T-helper 1 cell (primary cell): ENCODE measurements at regions not wholly inside any gene's neighbourhood (a gene's known extent, or its start where the extent isn't known, plus 50 kb on each side); places are given as distances from the start of the nearest gene placed in this dataset.

ENCODE experiments used
- DNase-seq, 5 donors: peaks; one replicate each; pipeline ENCODE4 v3.0.0-alpha.2; 2012 to 2020

DNA sequence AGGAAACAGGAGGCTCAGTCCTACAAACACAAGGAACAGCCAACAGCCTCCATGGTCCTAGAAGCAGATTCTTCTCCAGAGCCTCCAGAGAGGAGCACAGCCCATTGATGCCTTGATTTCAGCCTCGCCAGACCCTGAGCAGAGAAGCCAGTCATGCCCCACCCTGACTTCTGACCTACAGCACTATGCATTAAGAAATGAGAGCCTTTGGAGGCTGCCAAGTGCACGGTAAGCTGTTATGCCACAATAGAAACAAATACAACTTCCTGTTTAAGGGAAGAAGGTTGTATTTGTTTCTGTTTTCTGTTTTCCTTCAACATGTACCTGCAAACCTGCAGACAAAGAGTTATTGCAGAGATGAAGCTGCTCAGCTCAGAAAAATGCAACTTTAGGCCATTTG lies 181.3 kb upstream of the AGAP1 start:
- no peak for DNase-seq

DNA sequence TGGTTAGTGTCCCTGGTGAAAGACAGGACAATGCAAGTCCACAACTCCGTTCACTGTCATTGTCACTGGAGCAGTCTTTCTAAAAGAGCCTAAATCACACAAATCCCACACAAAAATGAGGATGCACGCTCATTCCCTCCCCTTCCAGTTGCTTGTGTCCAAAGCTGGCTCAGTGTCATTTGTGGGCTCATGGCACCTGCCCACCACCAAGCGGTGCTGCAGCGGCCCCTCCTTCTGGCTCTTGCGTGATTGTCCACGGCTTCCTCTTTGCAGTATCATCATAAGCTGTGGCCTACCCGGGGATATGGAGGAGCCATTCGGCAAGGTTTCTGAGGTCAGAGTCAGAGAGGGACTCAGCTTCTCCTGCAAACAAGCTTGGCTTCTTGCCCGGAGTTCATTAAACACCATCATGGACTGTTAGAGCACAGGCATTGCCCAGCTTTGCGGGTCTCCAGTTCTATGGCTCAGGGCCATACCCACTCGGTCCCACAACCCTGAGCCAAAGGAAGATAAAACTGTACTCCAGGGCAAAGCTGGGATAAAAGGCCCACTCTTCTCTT lies 179.4 kb upstream of the AGAP1 start:
- no peak for DNase-seq

DNA sequence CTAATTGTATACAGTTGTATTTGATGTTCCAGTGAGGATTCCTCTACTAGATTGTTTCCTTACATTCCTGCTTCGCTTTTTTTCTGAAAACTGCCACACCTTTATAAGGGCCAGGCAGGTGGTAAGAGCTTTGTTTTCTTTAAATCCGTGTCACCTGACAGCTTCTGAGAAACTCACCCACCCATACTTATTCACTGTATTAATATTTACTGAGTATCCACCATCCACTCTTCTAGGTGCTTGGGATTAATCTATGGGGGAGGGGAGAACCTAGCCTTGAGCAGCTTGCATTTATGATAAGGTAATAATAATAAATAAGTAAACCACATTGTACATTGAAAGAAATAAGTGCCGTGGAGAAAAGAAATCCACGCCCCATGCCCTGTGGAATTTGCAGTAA lies 174.7 kb upstream of the AGAP1 start:
- no peak for DNase-seq

DNA sequence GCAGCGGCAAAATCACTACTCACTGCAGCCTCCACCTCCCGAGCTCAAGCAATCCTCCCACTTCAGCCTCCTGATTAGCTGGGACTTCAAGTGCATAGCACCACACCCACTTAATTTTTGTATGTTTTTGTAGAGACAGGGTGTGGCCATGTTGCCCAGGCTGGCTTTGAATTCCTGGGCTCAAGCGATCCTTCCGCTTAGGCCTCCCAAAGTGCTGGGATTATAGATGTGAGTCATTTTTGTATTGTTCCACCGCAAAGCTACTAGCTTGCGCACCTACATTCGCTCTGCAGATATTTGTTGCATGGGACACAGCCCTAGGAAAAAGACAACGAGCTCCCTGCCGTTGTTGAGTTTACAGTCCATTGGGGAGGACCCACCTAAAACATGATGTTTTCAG lies 173.5 kb upstream of the AGAP1 start:
- DNase-seq: no peak

DNA sequence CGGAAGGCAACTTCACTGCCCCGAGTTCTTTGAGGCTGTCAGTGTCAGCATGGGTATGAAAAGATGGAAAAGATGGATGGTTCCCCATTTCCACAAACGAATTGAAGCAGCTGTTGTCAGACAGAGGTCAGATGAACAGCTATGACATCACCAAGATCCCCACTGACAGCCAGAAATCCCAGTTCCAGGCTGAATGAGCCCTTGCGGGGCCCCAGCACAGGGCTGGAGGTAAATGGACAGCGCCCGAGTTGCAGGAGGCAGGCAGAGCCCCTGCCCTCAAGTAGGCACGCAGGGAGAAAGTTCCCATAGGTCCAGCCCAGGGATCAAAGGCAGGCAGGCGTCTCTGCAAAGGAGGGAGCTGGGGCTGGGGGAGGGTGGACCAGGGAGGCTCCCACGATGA lies 169.5 kb upstream of the AGAP1 start:
- no peak for DNase-seq

DNA sequence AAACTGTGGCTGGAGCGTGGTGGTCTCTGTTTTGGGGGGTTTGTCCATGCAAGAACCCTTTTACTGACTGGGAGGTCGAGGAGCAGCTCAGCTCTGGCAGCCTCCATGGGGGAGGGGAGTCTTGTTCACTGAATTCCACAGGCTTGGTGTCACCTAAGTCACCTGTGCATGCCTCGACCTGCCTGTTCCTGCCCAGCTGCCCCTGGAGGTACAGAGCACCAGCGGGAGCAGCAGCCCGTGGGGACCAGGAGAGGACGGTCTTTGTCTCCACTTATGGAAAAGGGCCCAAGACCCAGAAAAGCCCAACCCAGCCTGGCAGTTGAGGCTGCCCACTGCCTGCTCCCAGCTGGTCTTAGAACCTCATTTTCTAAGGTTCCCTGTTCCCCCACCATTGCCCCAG lies 168.7 kb upstream of the AGAP1 start:
- DNase-seq: no peak

DNA sequence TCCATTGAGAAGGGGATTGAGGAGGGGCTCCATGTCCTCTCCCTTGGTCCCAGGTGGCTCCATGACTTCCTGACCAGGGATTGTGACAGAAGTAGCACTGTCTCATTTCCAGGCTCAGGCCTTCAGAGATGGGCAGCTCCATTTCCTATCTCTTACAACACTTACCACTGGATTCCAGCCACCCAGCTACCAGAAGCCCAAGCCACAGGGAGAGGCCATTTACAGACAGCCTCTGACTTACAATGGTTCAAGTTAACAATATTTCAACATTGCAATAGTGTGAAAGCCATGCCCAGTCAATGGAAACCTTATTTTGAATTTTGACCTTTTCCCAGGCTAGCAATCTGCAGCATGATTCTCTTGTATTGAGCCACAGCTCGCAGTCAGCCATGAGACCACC lies 164.9 kb upstream of the AGAP1 start:
- no peak for DNase-seq

DNA sequence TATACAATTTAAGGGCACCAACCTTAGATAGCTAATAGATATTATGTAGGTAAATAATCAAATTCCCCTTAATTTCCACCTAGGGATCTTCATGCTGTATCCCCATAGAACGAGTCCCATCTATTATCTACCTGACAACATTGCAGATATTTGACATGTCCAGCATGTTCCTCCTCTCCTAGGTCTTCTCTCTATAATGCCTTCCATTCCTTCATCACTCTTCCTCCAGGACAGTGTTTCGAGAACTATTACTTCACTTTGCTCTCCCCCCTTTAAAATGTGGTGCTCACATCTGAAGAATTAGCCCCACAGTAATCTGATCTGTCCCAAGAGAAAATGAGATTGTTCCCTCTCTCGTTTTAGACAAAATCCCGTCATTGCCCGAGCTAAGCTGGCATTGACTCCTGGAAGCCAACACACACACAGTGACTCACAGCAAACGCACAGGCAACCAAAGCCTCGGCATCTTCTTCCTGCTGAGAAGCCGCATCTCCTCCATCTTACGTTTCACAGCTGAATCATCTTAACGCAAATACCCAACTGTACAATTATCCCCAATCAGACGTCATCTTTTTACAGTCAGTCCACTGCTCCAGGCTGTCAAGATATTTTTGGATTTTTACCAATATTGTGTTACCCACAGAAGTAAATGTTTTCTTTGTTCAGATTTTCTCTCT lies 162.9 kb upstream of the AGAP1 start:
- no peak for DNase-seq

DNA sequence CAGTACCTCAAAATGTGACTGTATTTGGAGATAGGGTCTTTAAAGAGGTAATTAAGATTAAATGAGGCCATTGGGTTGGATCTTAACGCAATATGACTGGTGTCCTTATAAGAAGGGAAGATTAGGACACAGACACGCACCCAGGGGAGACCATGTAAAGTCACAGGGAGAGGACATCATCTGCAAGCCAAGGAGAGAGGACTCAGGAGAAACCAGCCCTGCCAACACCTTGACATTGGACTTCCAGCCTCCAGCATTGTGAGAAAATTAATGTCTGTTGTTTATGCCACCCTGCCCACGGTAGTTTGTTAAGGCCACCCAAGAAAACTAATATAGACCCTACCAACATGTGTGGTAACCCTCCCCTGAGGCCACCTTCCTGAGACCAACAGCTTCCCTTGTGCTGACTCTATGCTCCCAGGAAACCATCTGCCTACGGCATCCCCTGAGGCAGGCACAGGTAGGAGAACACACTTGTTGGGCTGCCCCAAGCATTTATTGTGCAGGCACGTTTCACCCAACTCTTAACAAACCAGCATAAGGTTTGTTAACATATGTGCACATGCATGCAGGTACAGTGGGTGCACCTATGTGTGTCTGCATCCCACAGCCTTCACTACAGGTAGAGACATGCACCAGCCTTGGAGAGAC lies 161.5 kb upstream of the AGAP1 start:
- DNase-seq: no peak

DNA sequence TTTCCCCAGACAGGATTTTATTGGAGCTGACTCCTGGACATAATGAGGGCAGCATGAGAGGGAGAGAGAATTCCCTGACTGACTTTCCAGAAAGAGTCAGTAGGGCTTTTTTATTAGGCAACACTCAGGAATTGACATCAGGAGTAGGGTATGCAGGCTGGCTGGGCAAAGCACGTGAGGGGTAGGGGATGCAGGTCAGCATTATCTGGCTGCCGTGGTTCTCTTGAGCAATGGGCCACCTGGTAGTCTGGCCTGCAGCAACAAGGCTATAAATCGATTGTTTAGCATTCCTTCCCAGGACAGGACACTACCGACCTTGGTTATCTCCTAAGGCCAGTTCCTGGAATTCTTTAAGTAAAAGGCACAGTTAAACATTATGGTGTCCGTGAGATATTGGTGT lies 160.8 kb upstream of the AGAP1 start:
- no peak for DNase-seq

DNA sequence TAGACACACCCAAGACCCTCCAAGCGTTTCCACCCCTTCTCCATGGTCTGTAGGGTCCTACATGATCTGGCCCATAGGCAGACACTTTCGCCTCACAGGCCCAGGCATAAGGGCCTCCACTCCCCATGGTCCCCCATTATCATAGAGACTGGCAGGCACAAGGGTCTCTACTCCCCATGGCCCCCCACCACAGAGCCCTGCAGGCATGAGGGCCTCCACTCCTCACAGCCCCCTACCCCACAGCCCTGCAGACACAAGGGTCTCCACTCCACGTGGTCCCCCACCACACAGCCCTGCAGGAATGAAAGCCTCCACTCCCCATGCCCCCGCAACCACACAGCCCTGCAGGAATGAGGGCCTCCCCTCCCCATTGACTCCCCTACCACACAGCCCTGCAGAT lies 159.7 kb upstream of the AGAP1 start:
- DNase-seq: no peak

DNA sequence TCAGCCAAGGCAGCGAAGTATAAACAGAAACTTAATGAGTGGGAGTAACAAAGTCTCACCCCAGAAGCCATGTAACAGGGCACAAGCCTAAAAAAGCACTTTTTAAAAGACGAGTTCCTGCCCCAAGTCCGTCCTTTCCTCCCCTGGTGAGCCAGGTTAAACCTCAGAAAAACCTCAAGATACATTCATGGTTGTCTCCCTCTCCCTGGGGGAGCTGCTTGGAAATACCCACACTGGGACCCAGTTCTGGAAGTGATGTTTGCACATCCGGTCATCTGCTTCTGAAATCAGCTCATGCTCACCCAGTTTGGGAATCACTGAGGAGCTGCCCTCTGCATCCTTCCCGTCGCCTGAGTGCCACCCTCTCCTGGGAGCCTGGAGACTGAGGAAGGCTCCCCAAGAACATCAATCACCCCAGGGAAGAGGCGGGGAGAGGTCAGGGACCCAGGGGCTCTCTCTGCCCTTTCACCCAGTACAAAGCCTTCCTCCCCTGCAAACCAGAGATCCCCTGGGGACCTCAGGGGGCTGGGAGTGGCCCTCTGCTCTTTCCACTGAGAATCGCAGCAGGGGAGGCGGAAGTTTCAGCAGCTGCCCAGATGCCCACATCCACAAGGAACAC lies 150.6 kb upstream of the AGAP1 start:
- no peak for DNase-seq

DNA sequence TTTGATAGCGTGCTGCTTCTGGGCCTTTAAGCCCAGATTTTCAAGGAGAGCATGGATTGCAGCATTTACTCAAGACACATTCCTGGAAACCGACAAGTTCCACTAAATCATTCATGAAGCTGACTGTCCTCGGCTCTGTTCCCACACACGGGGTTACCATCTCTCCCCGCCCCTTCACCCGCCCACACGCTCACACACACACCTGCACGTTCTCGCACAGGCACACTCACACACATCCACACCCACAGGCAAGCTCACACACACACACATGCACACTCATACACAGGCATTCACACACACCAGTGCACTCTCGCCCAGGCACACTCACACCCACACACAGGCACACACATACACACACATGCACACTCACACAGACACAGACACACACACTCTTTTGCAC lies 150.0 kb upstream of the AGAP1 start:
- no peak for DNase-seq

DNA sequence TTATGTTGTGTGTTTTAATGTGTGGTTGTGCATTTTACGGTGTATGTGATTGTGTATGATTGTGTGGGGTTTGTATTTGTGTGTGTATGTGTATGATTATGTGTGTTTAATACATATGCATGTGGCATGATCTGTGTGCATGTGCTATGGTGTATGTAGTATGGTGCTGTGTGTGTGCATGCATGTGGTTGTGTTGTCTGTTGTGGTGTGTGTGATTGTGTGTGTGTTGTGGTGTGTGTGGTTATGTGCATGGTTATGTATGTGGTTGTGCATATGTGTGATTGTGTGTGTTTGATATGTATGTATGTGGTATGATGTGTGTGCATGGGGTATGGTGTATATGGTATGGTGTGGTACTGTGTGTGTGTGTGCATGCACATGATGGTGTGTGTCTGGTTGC lies 148.1 kb upstream of the AGAP1 start:
- no peak for DNase-seq

DNA sequence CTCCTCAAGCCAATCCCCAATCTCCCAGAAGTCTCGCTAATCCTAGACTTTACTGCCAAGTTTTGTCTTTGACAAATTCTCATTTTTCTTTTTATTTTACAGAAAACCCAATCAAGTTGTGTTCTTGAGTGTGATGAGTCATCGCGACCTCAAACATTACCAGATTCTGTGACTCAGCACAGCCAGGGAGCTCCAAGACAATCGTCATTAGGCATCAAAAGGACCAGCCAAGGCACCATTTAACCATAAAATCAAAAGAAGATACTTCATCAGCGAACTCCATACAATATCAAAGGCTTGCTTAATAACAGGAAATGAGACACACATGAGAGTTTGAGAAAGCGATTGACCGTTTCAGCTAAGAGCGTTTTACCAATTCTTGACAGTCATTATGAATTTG lies 146.2 kb upstream of the AGAP1 start:
- no peak for DNase-seq

DNA sequence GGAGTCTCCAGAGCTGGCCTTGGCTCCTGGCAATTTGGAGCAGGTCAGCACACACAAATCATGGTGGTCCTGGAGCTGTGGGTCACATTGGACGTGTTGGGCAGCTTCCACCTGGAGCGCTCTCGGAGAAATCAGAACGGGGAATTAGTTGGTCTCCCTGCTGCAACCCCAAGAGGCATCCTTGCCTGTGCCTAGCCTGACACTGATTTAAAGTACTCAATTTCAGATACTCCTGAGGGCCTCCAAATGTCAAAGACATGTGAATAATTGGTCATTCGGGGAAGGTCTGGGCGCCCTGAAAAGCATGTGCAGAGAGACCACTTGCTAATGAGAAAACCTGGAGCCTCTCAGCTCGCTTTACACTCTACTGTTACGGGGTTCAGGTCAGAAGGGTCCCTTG lies 145.5 kb upstream of the AGAP1 start:
- no peak for DNase-seq

DNA sequence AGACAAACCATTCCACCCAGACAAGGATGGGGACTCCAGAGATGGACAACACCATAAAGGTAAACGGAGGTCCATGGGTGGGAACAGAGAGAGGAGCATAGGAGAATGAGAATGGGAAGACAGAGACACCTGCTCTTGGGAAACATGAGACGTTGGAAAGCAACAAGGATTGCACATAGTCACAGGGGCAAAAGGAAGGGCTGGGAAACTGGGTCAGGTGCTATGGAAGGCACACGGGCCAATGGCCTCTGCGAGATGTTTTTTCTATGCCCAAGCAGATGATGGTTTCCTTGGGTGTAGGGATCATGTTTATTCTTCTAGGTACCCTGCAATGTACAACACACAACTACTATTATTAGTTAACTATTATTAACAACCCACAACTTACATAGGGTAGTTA lies 143.6 kb upstream of the AGAP1 start:
- no peak for DNase-seq

DNA sequence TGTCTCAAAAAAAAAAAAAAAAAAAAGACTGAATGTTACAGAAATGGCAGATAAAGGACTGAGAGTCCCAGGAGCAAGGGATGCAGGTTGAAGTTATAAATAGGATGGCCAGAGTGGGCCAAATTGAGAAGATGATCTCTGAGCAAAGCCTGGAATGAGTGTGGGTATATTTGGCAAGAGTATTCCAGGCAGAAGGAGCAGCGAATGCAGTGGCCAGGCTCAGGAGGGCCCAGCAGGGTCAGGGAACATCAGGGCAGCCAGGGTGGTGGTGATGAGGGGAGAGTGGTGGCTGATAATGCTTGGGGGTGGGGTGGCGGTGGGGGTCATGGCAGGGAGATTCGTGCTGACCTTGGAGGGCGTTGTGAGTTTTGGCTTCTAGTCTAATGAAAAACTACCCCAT lies 141.3 kb upstream of the AGAP1 start:
- DNase-seq: no peak

DNA sequence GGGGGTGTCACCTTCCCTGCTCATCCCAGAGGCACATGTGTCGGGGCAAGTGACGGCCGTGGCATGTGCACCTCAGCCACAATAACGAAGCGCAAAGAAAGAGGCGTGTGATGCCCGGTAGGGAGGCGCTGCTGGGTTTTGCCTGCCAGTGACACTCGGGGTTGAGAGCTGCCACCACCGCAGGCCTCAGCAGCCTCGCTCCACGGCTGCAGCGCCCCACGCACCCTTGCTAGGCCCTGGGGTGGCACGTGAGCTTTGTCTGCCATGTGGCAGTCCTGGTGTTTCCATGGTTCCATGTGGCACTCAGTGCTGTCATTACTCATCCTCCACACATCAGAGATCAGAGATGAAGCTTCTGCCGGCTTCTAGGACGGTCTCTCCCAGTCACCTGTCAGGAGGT lies 136.0 kb upstream of the AGAP1 start:
- DNase-seq: no peak

DNA sequence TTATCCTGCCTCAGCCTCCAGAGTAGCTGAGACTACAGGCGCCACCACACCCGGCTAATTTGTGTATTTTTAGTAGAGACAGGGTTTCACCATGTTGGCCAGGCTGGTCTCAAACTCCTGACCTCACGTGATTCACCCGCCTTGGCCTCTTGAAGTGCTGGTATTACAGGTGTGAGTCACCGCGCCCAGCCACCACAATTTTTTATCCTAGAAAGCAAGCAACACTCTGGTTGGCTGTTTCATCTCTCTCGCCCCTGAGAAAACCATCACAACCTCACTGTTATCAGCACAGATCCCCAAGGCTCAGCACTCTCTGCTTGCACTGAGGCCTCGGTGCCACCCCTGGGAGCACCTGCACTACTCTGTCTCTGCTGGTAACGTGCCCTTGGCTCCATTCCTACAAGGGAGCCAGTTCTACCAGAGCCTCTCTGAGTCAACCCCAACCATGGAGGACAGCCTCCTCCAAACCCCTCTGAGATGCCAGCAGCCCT lies 134.8 kb upstream of the AGAP1 start:
- no peak for DNase-seq

DNA sequence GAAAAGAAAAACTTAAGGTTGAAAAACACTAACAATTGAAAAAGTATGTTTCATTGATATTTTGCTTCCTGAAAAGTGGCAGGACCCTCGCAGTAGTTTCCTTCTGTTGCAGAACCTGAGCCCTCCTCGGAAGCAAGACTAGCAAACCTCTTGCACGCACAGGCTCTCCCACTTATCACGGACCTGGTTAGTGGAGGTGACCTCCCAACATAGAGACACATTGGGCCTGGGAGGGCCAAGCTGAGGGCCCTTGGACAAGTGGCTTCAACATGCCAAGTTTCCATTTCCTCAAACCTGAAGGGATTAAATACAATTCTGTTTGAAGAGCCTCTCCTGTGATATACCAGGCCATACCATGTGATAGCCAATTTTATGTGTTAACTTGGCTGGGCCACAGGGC lies 133.4 kb upstream of the AGAP1 start:
- DNase-seq: no peak

DNA sequence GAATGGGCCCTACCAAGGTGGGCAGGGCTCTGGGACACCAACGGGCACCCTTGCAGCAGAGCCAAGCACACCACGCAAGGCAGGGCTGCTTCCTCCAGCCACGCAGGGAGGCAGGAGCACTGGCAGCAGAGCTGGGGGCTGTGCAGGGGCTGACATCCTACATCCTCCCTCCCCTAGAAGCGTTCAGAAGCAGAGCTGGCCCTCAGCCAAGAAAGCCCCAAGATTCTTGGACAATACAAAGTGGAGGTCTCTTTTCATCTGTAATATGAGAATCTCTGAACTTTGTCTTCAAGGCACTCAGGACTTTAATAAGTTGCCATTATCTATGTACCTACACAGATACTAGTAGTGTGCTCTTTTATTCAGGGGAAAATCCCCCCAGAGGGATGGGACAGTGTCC lies 128.1 kb upstream of the AGAP1 start:
- DNase-seq: no peak

DNA sequence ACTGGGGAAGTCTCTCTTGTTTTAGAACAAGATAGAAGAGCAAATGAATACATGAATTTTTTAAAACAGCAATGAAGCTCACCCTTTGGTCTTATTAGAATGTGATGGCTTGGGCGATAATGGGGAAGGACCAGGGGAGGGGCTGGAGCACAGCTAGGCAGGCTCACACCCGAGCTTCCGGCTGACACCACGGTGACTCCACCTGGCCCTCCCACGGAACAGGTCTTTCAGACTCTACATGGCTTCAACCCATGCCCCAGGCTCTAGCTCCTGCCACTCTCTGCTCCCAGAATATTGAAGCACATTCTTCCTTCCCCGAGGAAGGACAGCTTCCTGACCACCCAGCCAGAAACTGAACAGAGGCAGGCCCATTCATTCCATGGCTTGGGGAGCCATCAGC lies 127.5 kb upstream of the AGAP1 start:
- DNase-seq: no peak

DNA sequence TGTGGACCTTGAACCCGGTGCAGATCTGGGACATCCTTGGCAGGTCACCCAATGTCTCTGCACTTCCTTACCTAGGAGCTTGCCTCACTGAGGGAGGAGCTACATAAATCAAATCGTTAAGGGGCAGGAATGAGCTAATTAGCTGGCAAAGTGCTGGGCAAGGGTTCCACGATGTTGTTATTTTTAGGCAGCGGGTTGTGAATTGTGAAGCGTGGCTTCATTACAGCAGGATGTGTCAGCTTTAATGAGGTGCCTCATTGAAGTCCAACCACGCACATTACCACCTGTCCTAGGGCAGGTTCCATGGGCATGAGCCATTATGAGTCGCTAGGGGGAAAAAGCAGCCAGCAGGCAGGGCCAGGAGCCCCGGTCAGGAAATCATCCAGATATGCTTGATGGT lies 127.0 kb upstream of the AGAP1 start:
- no peak for DNase-seq
